Activated CD4-positive, alpha-beta T cell treated with anti-CD3 and anti-CD28 coated beads, Interleukin-2, amount 10 ng/mL, durations not matched to agents 7 days and 5 days (primary cell): ENCODE measurements at regions not wholly inside any gene's neighbourhood (a gene's known extent, or its start where the extent isn't known, plus 50 kb on each side); places are given as distances from the start of the nearest gene placed in this dataset.

ENCODE experiments used
- CTCF ChIA-PET: fragments of 350-600 bp; sonication (Branson Sonifier 250); formaldehyde crosslinking; loops from one replicate; lab custom pipeline; 2021; ENCODE audit warnings: antibody characterized with exemption; lab: Charles Lee
- POLR2A ChIA-PET: fragments of 350-600 bp; sonication (Branson Sonifier 250); formaldehyde crosslinking; loops from one replicate; lab custom pipeline; 2021; ENCODE audit warnings: antibody characterized with exemption; lab: Charles Lee
- DNase-seq: peaks from one replicate; pipeline ENCODE4 v3.0.0-alpha.2; 2020
- H3K27ac Mint-ChIP-seq: one replicate; pipeline ENCODE4 v1.8.0; 2021; ENCODE audit warnings: mild to moderate bottlenecking, moderate library complexity, mixed read lengths
- H3K27me3 Mint-ChIP-seq: one replicate; pipeline ENCODE4 v1.8.0; 2021; ENCODE audit warnings: mixed read lengths
- H3K36me3 Mint-ChIP-seq: one replicate; pipeline ENCODE4 v1.8.0; 2021; ENCODE audit warnings: low read depth, mixed read lengths
- H3K4me1 Mint-ChIP-seq: one replicate; pipeline ENCODE4 v1.8.0; 2021; ENCODE audit warnings: mixed read lengths
- H3K4me3 Mint-ChIP-seq: one replicate; pipeline ENCODE4 v1.8.0; 2021; ENCODE audit warnings: mild to moderate bottlenecking, moderate library complexity, mixed read lengths
- H3K9me3 Mint-ChIP-seq: one replicate; pipeline ENCODE4 v1.8.0; 2021; ENCODE audit warnings: mixed read lengths

DNA sequence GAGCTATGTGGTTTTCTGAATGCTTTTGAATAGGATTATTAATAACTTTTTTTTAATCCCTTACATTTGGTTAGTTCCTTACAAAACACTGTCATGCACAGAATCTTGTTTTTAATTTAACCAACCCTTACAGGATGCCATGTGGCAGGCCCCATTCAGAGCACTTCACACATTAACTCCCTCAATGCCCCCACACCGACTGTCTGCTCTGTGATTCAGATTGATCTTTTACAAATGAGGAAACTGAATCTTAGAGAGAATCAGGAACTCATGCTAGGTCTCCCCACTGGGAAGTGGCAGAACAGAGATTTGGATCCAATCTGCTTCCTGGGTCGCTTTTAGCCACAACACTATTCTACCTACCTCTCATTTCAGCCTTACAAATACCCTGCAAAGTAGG, 195.8 kb upstream of the NPVF start:
- DNase-seq, result no peak
- H3K9me3 Mint-ChIP-seq, result no peaks in the 10 kb centered on the region
- H3K4me3 Mint-ChIP-seq, result no peak overlapping the region
- H3K27me3 Mint-ChIP-seq, result no peaks in the 10 kb centered on the region
- CTCF ChIA-PET, result interaction anchor here (1.0 kb wide), 1 partner anchor 16 kb away, joined by 3 read pairs; no protein-coding TSS in a partner anchor
- POLR2A ChIA-PET, result no interaction called here
- H3K36me3 Mint-ChIP-seq, result no peaks in the 10 kb centered on the region
- H3K27ac Mint-ChIP-seq, result no peak overlapping the region
- no peaks in the 10 kb centered on the region for H3K4me1 Mint-ChIP-seq

DNA sequence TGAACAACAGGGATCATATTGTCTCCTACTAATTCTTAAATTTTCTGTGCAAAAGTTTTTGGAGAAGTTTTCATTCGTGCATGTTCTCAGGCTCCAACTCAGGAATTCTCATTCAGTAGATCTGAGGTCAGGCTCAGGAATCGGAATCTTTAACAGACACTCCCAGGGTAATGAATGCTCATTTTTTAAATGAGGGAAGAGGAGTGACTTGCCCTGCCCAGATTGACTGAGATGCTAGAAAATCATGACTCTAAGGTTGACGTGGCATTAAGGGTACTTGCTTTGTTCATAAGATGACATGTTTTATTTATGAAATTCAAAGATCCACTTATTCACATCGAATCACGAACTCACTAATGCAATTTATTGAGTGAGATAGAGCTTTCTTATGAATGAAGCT, 196.6 kb upstream of the NPVF start:
- POLR2A ChIA-PET, result no interaction called here
- no peaks in the 10 kb centered on the region for H3K36me3 Mint-ChIP-seq

DNA sequence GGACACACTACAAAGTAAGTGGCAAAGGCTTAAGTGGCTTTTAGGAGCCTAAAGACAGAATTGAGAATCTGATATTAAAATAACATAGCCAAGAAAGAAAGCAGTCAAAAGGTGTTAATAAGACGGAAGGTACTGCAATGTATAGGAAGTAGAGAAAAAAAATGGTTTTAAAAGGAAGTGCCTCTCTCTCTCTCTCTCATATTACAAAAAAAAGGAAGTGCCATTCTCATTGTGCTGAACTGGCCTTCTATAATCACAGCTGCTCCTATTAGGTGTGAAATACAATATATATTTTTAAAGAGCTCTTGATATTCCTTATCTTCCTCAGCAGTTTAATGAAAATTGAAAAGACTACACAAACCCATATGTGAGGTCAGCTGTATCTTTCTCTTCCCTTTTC, 199.4 kb upstream of the NPVF start:
- H3K4me1 Mint-ChIP-seq, result no peaks in the 10 kb centered on the region
- no peak overlapping the region for H3K4me3 Mint-ChIP-seq
- H3K27me3 Mint-ChIP-seq, result no peaks in the 10 kb centered on the region
- no peaks in the 10 kb centered on the region for H3K9me3 Mint-ChIP-seq
- no peak for DNase-seq
- POLR2A ChIA-PET, result interaction anchor here (0.6 kb wide), 1 partner anchor 57 kb away, joined by 3 read pairs; no protein-coding TSS in a partner anchor
- H3K27ac Mint-ChIP-seq, result no peak overlapping the region
- CTCF ChIA-PET, result no interaction called here
- no peaks in the 10 kb centered on the region for H3K36me3 Mint-ChIP-seq

More for the DNA sequence above, 196.6 kb upstream of the NPVF start:
- H3K27ac Mint-ChIP-seq, result no peak overlapping the region
- no peaks in the 10 kb centered on the region for H3K9me3 Mint-ChIP-seq
- H3K27me3 Mint-ChIP-seq, result no peaks in the 10 kb centered on the region
- no peak overlapping the region for H3K4me3 Mint-ChIP-seq
- CTCF ChIA-PET, result no interaction called here
- no peak for DNase-seq
- H3K4me1 Mint-ChIP-seq, result no peaks in the 10 kb centered on the region

DNA sequence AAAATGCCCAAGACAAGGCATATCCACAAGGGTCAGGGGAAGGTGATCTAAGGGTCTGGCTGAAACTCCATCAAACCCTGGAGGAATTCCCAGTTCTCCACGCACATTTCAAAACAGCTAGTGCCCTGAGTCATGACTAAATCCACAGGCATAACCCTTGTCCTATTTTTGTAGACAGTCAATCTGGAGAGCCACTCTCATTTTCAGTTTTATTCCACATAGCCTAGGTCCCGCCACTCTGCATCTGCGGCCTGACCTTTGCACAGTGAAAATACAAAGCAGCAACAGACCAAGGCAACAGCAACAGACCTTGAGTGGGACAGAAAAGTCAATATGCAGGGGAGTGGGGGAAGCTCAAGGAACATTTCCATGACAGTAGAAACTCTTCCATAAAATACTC, 201.4 kb upstream of the NPVF start:
- H3K27me3 Mint-ChIP-seq, result no peaks in the 10 kb centered on the region
- no peaks in the 10 kb centered on the region for H3K9me3 Mint-ChIP-seq
- CTCF ChIA-PET, result interaction anchor here (0.6 kb wide), 1 partner anchor 250 kb away, joined by 3 read pairs; no protein-coding TSS in a partner anchor
- H3K36me3 Mint-ChIP-seq, result no peaks in the 10 kb centered on the region
- H3K4me1 Mint-ChIP-seq, result no peaks in the 10 kb centered on the region
- DNase-seq, result no peak
- no peak overlapping the region for H3K27ac Mint-ChIP-seq
- POLR2A ChIA-PET, result no interaction called here
- no peak overlapping the region for H3K4me3 Mint-ChIP-seq

DNA sequence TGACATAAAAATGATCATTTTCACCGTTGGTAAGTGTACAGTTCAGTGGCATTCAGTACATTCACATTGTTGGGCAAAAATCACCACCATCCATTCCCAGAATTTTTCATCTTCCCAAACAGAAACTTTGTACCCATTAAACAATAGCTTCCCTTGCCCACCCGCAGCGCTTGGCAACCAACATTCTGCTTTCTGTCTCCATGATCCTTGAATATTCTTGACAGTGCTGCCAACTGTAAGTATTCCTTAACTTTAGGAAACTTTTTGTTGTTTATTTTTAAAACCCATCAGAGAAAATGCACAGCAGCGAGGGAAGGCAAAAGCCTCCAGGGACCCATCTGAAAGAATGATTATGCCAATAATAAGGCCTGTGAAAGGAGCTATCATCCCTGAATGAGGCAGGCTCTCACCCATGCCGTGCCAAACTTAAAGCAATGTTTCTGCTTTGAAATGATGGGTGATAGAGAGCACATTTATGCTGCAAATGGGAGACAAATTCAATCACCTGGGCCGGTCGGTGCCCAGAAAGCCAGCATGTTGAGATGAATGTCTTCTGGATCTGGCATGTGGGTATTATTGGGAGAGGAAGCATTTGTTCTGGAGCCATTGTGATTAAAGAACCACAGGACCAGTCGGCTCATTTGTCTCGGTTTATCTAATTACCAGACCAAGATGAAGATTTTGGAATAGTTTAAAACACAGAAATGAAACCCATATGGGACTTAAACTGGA, 202.1 kb upstream of the NPVF start:
- no peaks in the 10 kb centered on the region for H3K27me3 Mint-ChIP-seq
- no peak overlapping the region for H3K27ac Mint-ChIP-seq
- H3K36me3 Mint-ChIP-seq, result no peaks in the 10 kb centered on the region
- no peak for DNase-seq
- H3K4me3 Mint-ChIP-seq, result no peak overlapping the region
- no peaks in the 10 kb centered on the region for H3K9me3 Mint-ChIP-seq
- ChIA-PET CTCF (interaction anchor here (0.6 kb wide), 1 partner anchor 250 kb away, joined by 3 read pairs; no protein-coding TSS in a partner anchor), POLR2A (no interaction called here)
- no peaks in the 10 kb centered on the region for H3K4me1 Mint-ChIP-seq

DNA sequence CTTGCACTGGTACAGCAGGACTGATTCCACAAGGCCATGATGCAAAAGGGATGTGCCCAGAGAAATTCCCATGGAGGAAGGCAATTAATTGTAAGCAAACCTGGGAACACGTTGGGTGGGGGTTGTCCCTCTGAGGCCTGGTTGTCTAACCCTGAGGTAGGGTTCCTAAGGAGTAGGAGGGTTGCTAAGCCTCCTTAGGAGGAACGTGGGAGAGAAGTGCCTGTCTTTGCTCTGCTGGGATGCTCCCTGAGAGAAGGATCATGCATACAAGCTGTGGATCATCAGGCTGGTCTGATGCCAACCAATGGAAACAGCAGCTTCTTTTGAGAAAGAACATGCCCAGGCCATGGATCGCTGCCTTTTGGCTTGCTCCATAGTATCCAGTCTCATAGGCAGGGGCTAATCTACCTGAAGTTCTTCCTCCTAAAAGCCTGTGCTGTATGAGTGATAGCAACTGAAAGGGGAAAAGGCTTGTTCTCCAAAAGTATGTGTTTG, 203.7 kb upstream of the NPVF start:
- Mint-ChIP-seq H3K36me3 (no peaks in the 10 kb centered on the region), H3K4me1 (no peaks in the 10 kb centered on the region), H3K4me3 (no peak overlapping the region), H3K27me3 (peaks cover 5% of the 10 kb centered on the region), H3K9me3 (no peaks in the 10 kb centered on the region), H3K27ac (no peak overlapping the region)
- ChIA-PET CTCF (no interaction called here), POLR2A (no interaction called here)
- no peak for DNase-seq

DNA sequence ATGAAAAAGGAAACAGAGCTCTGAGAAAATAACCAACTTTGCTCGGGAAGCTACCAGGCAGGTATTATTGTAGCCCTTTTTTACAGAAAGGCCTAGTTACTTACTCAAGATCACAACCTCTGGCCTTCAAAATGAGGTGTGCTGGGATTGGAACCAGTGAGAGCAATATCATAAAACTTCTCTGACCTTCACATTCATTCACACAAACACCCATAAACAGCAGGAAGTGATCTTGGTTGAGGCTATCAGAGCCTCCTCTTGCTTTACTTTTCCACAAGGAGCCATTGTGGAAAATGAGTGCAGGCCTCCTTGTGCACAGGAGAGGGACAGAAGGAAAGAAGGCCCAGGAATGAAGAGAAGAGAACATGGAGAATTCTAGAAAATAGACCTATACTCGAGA, 204.5 kb upstream of the NPVF start:
- no peaks in the 10 kb centered on the region for H3K36me3 Mint-ChIP-seq
- peaks cover 7% of the 10 kb centered on the region for H3K27me3 Mint-ChIP-seq

DNA sequence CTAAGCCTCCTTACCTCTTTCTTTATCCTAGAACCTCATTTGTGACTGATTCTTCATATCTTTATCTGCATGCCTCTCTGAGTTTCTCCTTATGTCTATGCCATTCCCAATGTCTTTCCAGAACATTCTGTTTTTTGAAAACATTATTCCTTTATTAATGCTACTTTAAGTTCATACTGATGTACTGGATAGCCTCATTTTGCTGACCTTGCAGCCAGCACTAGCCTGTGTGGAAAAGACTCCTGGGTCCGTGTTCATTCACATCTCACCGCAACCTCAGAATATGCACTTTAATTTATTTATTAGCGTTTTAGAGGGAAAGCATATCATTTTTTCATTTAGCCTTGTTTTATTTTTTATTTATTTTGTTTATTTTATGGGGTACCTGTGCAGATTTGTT, 208.1 kb upstream of the NPVF start:
- Mint-ChIP-seq H3K36me3 (no peaks in the 10 kb centered on the region), H3K27me3 (peaks cover 19% of the 10 kb centered on the region), H3K27ac (no peak overlapping the region), H3K4me1 (no peaks in the 10 kb centered on the region), H3K9me3 (peaks cover 8% of the 10 kb centered on the region), H3K4me3 (no peak overlapping the region)
- ChIA-PET CTCF (no interaction called here), POLR2A (no interaction called here)
- DNase-seq, result no peak

More for the DNA sequence above, 204.5 kb upstream of the NPVF start:
- DNase-seq, result no peak
- no peak overlapping the region for H3K27ac Mint-ChIP-seq
- POLR2A ChIA-PET, result no interaction called here
- H3K4me1 Mint-ChIP-seq, result no peaks in the 10 kb centered on the region
- CTCF ChIA-PET, result no interaction called here
- H3K4me3 Mint-ChIP-seq, result no peak overlapping the region
- no peaks in the 10 kb centered on the region for H3K9me3 Mint-ChIP-seq

DNA sequence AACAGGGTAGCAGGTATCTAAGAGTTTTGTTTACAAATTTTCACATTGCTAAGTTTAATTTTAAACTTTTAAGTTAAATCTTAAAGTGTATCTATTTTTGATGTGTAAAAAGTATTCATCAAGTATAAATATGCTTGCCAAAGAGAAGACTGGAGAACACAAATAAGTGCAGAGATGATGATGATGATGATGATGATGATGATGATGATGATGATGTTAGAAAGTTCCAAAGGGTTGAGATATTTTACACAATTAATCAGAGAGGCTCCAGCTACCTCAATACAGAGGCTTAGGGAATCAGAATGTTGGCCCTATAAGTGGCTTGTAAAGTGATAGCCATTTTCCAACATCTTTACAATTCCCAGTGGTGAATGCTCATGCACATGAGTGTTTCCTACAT, 209.0 kb upstream of the NPVF start:
- no peak for DNase-seq
- no peaks in the 10 kb centered on the region for H3K4me1 Mint-ChIP-seq
- ChIA-PET CTCF (no interaction called here), POLR2A (no interaction called here)
- H3K36me3 Mint-ChIP-seq, result no peaks in the 10 kb centered on the region
- no peak overlapping the region for H3K4me3 Mint-ChIP-seq
- peaks cover 14% of the 10 kb centered on the region for H3K9me3 Mint-ChIP-seq
- H3K27me3 Mint-ChIP-seq, result peaks cover 19% of the 10 kb centered on the region
- no peak overlapping the region for H3K27ac Mint-ChIP-seq

DNA sequence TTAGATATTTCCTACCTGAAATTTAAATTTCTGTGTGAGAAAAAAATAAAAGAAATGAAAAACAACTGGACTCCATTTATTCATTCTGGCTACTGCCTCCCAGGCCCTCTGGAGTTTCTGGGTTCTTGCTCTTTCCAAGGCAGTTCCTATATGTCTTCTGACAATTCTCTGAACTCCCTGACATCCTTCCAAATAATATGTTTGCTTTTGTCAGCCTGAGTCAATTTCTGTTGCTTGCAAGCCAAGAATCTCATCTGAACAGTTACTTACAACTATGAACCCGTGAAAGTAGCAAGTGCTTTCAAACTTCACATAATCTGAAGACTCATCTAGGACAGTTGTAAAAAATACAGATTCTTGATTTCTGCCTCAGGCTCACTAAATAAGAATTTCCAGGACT, 216.7 kb upstream of the NPVF start:
- no peak for DNase-seq
- no peaks in the 10 kb centered on the region for H3K4me1 Mint-ChIP-seq
- ChIA-PET CTCF (no interaction called here), POLR2A (no interaction called here)
- H3K9me3 Mint-ChIP-seq, result peaks cover 23% of the 10 kb centered on the region
- no peak overlapping the region for H3K4me3 Mint-ChIP-seq
- H3K27ac Mint-ChIP-seq, result no peak overlapping the region
- H3K27me3 Mint-ChIP-seq, result peaks cover 2% of the 10 kb centered on the region
- no peaks in the 10 kb centered on the region for H3K36me3 Mint-ChIP-seq

DNA sequence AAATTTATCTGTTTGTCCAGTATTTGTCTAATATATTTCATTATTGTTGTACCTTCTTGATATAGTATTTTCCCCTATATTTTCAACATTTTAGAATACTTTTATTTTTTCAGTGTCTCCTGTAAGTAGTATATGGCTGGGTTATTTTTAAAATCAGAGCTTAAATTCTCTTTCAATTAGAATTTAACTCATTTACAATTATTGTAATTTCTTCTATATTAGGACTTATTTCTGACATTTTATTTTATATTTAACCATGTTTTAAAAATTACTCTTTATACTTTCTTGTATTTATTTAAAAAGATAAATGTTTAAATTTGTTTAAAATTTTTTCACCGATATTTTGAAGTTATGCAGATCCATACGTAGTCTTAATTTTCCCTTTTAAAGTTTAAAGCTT, 220.0 kb upstream of the NPVF start:
- H3K36me3 Mint-ChIP-seq, result no peaks in the 10 kb centered on the region
- no peak overlapping the region for H3K27ac Mint-ChIP-seq
- CTCF ChIA-PET, result no interaction called here
- H3K27me3 Mint-ChIP-seq, result peaks cover 2% of the 10 kb centered on the region
- peaks cover 3% of the 10 kb centered on the region for H3K9me3 Mint-ChIP-seq
- no peak for DNase-seq
- H3K4me3 Mint-ChIP-seq, result no peak overlapping the region
- H3K4me1 Mint-ChIP-seq, result no peaks in the 10 kb centered on the region
- POLR2A ChIA-PET, result no interaction called here

DNA sequence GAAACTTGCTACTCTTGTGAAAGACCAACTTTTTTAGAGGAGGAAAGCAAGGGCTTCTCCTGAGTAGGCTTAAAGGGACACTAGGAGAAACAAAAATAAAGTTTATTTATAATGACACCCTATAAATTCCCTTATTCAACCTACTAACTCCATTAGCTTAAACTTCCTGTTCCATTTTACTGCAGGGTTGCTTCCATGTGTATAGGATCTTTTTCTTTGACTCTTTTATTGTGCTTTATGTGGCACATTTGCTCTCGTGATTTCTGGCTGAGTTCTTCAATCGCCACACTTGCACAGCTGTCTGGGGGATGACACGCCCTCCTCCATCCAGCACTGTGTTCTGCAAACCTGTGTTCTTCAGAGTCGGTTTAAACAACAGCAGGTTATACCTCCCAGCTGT, 225.7 kb upstream of the NPVF start:
- no peak for DNase-seq
- POLR2A ChIA-PET, result no interaction called here
- H3K4me1 Mint-ChIP-seq, result no peaks in the 10 kb centered on the region
- no peak overlapping the region for H3K27ac Mint-ChIP-seq
- H3K4me3 Mint-ChIP-seq, result no peak overlapping the region
- no peaks in the 10 kb centered on the region for H3K36me3 Mint-ChIP-seq
- CTCF ChIA-PET, result no interaction called here
- H3K27me3 Mint-ChIP-seq, result no peaks in the 10 kb centered on the region
- no peaks in the 10 kb centered on the region for H3K9me3 Mint-ChIP-seq

DNA sequence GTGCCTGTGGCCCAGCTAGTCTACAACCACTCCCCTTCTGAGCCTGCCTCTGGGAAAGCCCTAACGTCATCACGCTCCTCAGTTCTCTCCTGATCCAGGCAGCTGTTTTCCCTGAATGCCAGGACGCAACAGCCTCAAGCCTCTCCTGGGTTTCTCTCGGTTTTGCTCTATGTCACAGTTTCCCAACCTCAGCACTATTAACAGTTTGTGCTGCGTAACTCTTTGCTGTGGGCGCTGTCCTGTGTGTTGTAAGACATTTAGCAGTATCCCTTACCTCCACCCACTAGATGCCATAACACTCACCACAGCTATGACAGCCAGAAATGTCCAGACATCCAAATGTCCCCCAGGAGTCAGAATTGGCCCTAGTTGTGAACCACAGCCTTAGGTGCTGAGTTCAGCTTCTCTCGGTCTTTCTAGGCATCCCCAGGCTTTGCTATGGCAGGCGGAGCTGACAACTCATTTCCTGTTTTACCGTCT, 226.3 kb upstream of the NPVF start:
- POLR2A ChIA-PET, result no interaction called here
- H3K27ac Mint-ChIP-seq, result no peak overlapping the region
- DNase-seq, result no peak
- H3K36me3 Mint-ChIP-seq, result no peaks in the 10 kb centered on the region
- CTCF ChIA-PET, result no interaction called here
- no peak overlapping the region for H3K4me3 Mint-ChIP-seq
- H3K9me3 Mint-ChIP-seq, result no peaks in the 10 kb centered on the region
- no peaks in the 10 kb centered on the region for H3K4me1 Mint-ChIP-seq
- no peaks in the 10 kb centered on the region for H3K27me3 Mint-ChIP-seq
